NB4 (cell line): ENCODE measurements at regions not wholly inside any gene's neighbourhood (a gene's known extent, or its start where the extent isn't known, plus 50 kb on each side); places are given as distances from the start of the nearest gene placed in this dataset.

Experiments used
- DNase-seq: peaks from one replicate; pipeline ENCODE4 v3.0.0; 2010; ENCODE audit warnings: low read depth
- H3K4me3 ChIP-seq: one replicate; pipeline ENCODE4 v1.5.1; 2011; ENCODE audit warnings: mild to moderate bottlenecking, low read depth, low read length, moderate library complexity
- CTCF ChIP-seq: IDR thresholded peaks from one replicate; pipeline ENCODE4 v1.5.1; 2012; ENCODE audit warnings: low read depth, low read length
- MYC ChIP-seq: IDR thresholded peaks from 2 replicates; pipeline ENCODE4 v1.6.1; 2011; ENCODE audit warnings: low read depth, low read length
- POLR2A ChIP-seq: IDR thresholded peaks from 2 replicates; pipeline ENCODE4 v1.6.1; 2011; ENCODE audit warnings: mild to moderate bottlenecking; ENCODE audit not compliant: insufficient read length; ENCODE audit errors: extremely low read depth
- TF ChIP-seq, protein P1 (sequence below): IDR thresholded peaks from 2 replicates; pipeline ENCODE4 v1.6.1; 2011; ENCODE audit warnings: low read depth, low read length

DNA sequence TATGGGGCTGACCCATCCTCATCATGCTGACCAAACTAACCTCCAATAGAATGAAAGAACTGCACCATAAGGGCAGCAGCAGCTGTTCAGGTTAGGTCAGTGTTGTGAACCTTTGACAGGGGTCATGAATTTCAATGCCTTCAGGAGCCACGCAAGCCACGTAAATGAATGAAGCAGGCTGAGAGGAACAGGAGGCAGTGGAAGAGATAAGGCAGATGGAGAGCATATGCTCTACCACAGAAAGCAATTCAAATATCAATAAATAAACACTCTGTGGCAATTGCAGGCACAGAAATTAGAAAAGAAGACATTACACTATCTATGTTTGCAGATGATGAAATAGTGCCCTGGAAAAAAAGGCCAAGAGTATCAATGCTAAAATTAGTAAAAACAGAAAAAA is 56.3 kb downstream of the SCG2 start:
- no peak for TF ChIP-seq POLR2A
- TF ChIP-seq CTCF: no peak
- TF ChIP-seq MYC: no peak
- TF ChIP-seq, protein P1, sequence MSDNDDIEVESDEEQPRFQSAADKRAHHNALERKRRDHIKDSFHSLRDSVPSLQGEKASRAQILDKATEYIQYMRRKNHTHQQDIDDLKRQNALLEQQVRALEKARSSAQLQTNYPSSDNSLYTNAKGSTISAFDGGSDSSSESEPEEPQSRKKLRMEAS: no peak

More for the DNA sequence above, 56.3 kb downstream of the SCG2 start:
- no peak for DNase-seq
- no peak overlapping the region for H3K4me3 ChIP-seq
